Glutamatergic neuron (in vitro differentiated cells): ENCODE measurements at regions not wholly inside any gene's neighbourhood (a gene's known extent, or its start where the extent isn't known, plus 50 kb on each side); places are given as distances from the start of the nearest gene placed in this dataset.

Experiments
- DNase-seq: peaks from one replicate; pipeline ENCODE4 v3.0.0; 2022
- H3K27ac Mint-ChIP-seq: one replicate; pipeline ENCODE4 v1.8.0; 2020; ENCODE audit warnings: mild to moderate bottlenecking, mixed read lengths, inconsistent platforms; ENCODE audit not compliant: unreplicated experiment
- H3K27me3 Mint-ChIP-seq: one replicate; pipeline ENCODE4 v1.8.0; 2020; ENCODE audit warnings: mild to moderate bottlenecking, moderate library complexity, mixed read lengths, inconsistent platforms; ENCODE audit not compliant: unreplicated experiment
- H3K36me3 Mint-ChIP-seq: one replicate; pipeline ENCODE4 v1.8.0; 2020; ENCODE audit warnings: mild to moderate bottlenecking, mixed read lengths, inconsistent platforms; ENCODE audit not compliant: unreplicated experiment
- H3K4me1 Mint-ChIP-seq: one replicate; pipeline ENCODE4 v1.8.0; 2020; ENCODE audit warnings: mild to moderate bottlenecking, low read depth, mixed read lengths, inconsistent platforms; ENCODE audit not compliant: unreplicated experiment
- H3K4me3 Mint-ChIP-seq: one replicate; pipeline ENCODE4 v1.8.0; 2020; ENCODE audit warnings: mild to moderate bottlenecking, mixed read lengths, inconsistent platforms; ENCODE audit not compliant: unreplicated experiment
- H3K9me3 Mint-ChIP-seq: one replicate; pipeline ENCODE4 v1.8.0; 2020; ENCODE audit warnings: mild to moderate bottlenecking, moderate library complexity, mixed read lengths, inconsistent platforms; ENCODE audit not compliant: unreplicated experiment
- CTCF ChIP-seq: fragments of 200-600 bp; sonication (generic); IDR thresholded peaks from one replicate; pipeline ENCODE4 v1.5.0; 2021; ENCODE audit not compliant: partially characterized antibody, unreplicated experiment

DNA sequence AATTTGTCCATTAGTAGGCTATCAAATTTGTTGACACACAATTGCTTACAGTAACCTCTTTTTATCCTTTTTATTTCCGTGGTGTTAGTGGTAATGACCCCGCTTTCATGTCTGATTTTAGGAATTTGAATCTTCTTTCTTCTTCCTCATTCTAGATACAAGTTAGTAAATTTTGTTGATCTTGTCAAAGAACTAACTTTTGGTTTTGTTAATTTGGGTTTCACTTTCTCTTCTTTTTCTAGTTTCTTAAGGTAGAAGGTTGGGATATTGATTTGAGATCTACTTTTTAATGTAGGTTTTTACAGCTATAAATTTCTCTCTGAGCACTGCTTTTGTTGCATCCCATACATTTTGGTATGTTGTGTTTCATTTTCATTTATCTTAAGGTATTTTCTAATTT, 53.3 kb upstream of the SLC7A1 start:
- Mint-ChIP-seq H3K9me3 (peaks cover 2% of the 10 kb centered on the region), H3K27ac (no peak overlapping the region), H3K36me3 (peaks cover 11% of the 10 kb centered on the region), H3K27me3 (peaks cover 2% of the 10 kb centered on the region), H3K4me3 (peak overlapping the region; percentile 7), H3K4me1 (no peaks in the 10 kb centered on the region)
- TF ChIP-seq CTCF: no peak
- DNase-seq: no peak
